ENCODE measurements at regions not wholly inside any gene's neighbourhood (a gene's known extent, or its start where the extent isn't known, plus 50 kb on each side); places are given as distances from the start of the nearest gene placed in this dataset.

- TF ChIP-seq CTCF (conservative IDR thresholded peaks at IDR 0.05; ENCODE audit: low read depth, low read length) (no peak), EZH2 (IDR thresholded peaks at IDR 0.05; ENCODE audit: low read length, unreplicated experiment) (no peak)
These were observed 165.7 kb upstream of the GUCY1A2 start for GRCh38 chr11:107183953-107184352.
